ENCODE measurements at regions not wholly inside any gene's neighbourhood (a gene's known extent, or its start where the extent isn't known, plus 50 kb on each side); places are given as distances from the start of the nearest gene placed in this dataset.
A peak's percentile ranks its signal among the peaks of the same experiment; 100 is the strongest.

- DNase-seq, result no peak
Observed at GRCh38 chr1:82215853-82216175, 415.1 kb downstream of the ADGRL2 start.

DNA sequence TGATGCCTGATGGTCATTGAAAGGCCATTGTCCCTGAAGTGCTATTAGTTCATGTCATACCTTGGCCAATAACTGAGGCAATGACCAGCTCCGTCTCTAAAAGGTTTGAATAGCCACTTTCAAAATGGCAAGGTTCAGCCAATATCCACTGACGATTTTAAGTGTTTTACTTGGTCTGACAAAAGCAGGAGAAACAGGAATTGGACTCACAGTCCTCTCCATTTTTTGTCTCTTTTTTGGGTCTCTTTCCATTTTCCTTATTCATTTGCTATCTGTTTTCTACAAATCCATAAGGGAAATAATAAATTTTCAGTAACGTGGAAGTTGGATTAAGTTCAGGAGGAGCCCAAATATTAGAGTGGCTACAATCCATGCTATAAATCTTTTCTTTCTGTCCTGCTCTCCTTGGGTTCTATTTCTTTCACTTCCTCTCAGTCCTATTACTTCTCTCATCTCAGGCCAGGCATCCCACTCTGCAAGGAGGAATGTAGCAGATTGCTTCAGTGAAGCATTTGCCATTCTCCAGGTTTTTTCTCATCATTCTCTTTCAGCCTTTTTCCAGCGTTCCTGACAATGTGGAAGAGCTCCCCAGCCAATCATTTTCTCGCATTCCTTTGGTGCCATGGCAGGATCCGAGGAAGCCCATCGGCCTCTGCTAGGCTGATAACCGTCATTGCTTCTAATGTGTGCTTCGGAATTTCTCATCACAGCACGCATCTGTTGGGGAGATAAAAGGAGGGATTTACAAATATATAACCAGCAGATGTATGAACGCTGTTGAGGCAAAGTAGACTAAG lies 414.5 kb downstream of the ADGRL2 start:
- DNase-seq, result no peak

DNA sequence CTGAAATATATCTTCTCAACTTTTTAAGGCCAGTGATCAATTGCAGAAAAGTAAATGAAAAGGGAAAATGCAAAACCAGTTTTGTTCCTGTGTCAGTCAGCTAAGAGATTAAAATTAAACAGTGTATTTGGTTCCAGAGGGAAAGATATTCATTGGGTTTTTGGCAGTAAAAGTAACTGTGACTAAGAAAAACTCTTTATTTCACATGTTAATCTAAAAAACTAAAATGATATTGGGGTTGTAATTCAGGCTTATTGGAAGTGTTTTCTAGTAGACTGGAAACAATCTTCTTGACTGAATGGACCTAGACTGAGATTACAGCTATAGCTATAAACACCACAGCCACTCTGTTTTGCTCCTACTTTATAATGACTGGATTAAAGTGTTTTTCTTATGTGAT lies 413.9 kb downstream of the ADGRL2 start:
- DNase-seq, result no peak

GRCh38 chr1:82197606-82198005 lies 396.9 kb downstream of the ADGRL2 start:
- no peak for DNase-seq

DNA sequence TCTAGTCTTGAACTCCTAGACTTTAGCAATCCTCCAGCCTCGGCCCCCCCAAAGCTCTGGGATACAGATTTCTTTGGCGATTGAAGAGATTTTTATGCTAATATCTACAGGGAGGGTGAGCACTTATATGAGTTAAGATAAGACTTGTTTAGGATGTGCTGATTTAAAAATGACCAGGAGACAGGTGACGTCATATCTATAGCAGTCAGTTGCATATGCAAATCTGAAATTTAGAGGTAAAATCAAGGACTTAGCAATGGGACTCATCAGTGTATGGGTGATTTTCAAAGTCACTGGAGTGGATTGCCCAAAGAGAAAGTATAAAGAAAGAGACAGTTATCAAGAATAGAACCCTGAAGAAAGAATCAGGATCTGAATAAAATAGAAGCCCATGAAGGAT lies 394.5 kb downstream of the ADGRL2 start:
- DNase-seq, result no peak

- DNase-seq, result no peak
Observed at GRCh38 chr1:82185084-82185483, 384.4 kb downstream of the ADGRL2 start.

GRCh38 chr1:82181846-82182245 lies 381.1 kb downstream of the ADGRL2 start:
- no peak for DNase-seq

- no peak for DNase-seq
Observed at GRCh38 chr1:82179131-82179530, 378.4 kb downstream of the ADGRL2 start.

GRCh38 chr1:82177192-82177591 lies 376.5 kb downstream of the ADGRL2 start:
- DNase-seq, result no peak

- DNase-seq, result no peak
Observed at GRCh38 chr1:82171955-82172354, 371.2 kb downstream of the ADGRL2 start.

DNA sequence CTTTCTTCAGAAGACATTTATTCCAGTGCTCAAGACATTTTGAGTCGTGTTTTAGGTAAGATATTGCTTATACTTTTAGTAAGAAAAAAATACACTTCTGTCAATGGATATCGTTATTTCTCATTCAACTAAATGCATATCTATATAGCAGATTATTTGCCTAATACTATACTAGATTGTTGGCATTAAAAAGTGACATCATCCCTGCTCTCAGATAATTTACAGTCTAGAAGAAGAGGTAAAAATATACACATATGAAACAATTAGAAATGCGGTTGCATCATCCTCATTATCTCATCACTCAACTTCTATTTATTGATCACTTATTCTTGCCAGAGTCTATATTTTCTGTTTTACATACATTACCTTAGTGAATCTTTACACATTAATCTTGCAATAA lies 367.7 kb downstream of the ADGRL2 start:
- no peak for DNase-seq

- DNase-seq, result no peak
Observed at GRCh38 chr1:82165304-82165703, 364.6 kb downstream of the ADGRL2 start.

DNA sequence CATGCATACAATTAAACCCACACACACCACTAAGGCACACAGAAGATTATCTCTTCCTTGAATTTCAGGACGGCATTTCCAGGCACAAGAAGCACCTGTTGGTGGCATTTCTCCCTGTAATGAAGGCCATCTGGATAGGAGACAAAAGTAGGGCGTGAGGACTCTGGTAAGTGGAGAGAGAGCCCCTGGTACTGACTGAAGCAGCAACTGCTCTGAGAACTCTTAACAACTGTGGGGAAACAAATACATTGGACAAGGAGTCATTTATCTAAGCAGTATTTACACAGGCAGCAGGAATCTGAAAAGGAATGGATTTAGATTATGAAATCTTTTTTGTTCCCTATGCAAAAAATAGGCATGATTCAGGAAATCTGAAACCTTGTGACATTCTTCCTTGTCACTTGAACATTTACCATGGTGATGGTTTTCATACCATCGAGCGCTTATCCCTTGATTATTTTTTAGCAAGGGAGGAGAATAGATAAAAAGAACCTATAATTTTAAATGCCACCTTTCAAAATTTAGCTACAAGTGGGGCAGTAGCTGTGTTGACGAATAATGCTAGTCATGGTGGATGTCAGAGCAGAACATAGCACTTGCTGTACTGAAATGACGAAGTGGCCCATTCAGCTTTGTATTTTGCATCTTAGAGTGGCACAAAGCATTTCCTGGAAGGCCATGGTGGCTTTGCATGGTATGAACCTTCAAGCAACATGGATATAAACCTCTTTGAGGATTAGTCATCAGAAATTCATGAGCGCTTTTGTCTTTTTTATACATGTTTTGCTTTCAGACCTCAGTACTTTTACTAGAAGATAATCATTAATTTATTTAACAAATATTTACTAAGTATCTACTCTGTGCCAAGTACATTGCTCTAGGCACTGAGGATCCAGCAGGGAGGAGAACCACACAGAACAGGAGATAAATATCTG lies 362.0 kb downstream of the ADGRL2 start:
- DNase-seq, result no peak

GRCh38 chr1:82161700-82162141 lies 361.0 kb downstream of the ADGRL2 start:
- DNase-seq, result peak; percentile 26

DNA sequence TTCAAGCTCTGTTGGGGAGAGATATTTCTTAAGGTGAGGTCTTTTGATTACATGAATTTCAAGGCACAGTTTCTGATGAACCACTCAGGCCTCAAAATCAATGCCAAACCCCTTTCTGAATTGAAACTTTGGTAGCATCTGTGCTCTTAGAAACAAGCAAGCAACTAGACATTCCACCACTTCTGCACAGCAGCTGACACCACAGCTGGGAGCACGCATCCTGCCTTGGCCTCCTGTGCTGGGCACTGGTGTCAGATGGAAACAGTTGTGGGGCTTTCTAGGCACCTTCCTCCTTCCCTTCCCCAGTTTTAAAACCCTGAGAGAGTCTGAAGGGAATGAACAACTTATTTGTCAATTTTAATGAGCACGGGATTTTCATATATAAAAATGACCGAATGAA lies 360.2 kb downstream of the ADGRL2 start:
- DNase-seq, result no peak

DNA sequence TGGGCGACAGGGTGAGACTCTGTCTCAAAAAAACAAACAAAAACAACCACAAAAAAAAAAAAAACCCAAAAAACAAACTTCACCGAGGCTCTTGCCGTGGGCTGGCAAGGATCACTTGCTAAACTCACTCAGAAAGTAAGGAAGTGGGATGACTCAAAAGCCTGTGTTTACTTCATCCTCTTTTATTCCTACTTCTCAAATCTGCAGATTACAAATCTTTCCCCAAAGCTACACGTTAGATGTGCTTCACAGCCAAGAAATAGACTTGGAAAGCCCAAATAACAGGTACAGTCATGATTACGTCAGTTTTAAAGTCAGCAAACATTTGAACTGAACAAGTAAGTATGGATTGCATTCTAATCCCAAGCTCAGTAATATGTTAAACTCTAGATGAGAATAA lies 359.3 kb downstream of the ADGRL2 start:
- no peak for DNase-seq

GRCh38 chr1:82158981-82159380 lies 358.2 kb downstream of the ADGRL2 start:
- DNase-seq, result no peak

GRCh38 chr1:82154219-82154970 lies 353.7 kb downstream of the ADGRL2 start:
- DNase-seq, result no peak

- DNase-seq, result no peak
Observed at GRCh38 chr1:82153752-82154151, 353.0 kb downstream of the ADGRL2 start.

DNA sequence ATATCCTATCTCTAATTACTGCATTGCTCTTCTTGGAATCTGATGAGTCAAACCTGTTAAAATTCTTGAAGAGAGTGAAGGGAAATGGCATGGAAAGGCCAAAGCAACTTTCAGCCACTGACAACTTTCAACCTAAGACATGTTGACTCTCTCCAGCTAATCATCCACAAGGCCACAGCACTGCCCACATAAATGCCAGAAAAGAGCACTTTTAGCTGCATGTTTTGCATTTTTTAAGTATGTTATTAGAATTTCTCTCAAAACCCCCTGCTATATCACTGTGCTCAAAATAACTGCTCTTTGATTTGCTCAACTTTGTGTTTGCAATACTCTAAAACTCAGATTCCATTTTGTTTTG lies 352.5 kb downstream of the ADGRL2 start:
- DNase-seq, result no peak

DNA sequence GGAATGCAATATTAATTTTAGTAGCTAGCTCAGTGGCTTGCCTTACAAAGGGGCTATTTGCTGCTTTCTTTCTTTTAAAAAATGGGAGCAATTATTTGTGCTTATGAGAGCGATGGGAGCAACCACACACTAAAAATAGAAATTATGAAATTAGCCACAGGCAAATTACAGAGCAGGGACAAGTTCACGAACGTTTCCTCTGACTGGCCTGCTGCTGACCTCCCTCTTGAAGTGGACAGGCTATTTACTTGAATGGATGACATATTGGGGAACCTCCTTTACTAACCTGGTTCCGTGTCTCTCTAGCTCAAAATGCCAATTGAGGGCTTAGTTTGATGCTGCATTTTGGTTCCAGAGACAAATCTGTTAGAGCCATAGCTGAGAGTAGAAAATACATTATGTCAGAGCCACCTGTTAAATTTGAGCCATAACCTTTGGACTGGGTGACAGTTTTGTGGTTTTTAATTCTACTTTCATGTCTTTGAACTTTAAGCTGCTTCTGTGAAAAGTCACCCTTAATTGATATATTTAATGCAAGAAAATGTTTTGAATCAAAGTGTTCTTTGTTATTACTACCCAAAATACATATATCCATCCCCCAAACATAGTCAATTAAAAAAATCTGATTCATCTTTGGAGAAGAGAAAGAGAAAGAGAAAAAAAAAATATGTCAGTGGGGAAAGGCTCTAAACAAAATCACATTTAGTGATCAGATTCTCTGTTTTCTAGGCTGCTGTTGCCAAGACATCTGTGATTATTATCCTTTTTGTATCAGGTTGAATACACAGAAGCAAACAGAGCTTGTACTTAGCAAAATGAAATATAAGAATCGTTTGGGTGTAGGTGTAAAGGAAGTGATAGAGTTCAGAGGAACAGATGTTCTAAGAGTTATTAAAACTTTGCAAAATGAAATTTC lies 351.9 kb downstream of the ADGRL2 start:
- DNase-seq, result no peak

Data from renal pelvis (tissue), 1 donor.